ENCODE measurements at regions not wholly inside any gene's neighbourhood (a gene's known extent, or its start where the extent isn't known, plus 50 kb on each side); places are given as distances from the start of the nearest gene placed in this dataset.

DNA sequence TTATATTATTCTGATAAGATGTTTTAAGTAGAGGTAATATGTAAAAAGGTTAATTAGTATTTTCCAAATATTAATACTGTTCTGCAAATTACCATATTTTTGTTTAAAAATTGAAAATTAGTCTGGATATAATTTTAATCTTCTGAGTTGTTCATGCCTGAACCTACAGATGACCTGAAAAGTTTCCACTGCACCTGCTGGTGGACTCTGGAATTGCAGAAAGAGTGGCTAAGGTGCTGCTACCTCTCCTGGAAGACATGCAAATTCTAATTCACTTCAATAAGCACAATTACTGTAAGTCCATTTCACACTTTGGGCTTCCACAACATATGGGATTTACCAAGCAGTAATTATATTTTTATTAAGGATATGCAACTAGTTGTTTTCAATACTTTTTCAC, 77.7 kb upstream of the OLIG3 start (continued):
- TF ChIP-seq, protein P1, sequence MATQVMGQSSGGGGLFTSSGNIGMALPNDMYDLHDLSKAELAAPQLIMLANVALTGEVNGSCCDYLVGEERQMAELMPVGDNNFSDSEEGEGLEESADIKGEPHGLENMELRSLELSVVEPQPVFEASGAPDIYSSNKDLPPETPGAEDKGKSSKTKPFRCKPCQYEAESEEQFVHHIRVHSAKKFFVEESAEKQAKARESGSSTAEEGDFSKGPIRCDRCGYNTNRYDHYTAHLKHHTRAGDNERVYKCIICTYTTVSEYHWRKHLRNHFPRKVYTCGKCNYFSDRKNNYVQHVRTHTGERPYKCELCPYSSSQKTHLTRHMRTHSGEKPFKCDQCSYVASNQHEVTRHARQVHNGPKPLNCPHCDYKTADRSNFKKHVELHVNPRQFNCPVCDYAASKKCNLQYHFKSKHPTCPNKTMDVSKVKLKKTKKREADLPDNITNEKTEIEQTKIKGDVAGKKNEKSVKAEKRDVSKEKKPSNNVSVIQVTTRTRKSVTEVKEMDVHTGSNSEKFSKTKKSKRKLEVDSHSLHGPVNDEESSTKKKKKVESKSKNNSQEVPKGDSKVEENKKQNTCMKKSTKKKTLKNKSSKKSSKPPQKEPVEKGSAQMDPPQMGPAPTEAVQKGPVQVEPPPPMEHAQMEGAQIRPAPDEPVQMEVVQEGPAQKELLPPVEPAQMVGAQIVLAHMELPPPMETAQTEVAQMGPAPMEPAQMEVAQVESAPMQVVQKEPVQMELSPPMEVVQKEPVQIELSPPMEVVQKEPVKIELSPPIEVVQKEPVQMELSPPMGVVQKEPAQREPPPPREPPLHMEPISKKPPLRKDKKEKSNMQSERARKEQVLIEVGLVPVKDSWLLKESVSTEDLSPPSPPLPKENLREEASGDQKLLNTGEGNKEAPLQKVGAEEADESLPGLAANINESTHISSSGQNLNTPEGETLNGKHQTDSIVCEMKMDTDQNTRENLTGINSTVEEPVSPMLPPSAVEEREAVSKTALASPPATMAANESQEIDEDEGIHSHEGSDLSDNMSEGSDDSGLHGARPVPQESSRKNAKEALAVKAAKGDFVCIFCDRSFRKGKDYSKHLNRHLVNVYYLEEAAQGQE (IDR thresholded peaks at IDR 0.05), result no peak
- TF ChIP-seq, protein P2, sequence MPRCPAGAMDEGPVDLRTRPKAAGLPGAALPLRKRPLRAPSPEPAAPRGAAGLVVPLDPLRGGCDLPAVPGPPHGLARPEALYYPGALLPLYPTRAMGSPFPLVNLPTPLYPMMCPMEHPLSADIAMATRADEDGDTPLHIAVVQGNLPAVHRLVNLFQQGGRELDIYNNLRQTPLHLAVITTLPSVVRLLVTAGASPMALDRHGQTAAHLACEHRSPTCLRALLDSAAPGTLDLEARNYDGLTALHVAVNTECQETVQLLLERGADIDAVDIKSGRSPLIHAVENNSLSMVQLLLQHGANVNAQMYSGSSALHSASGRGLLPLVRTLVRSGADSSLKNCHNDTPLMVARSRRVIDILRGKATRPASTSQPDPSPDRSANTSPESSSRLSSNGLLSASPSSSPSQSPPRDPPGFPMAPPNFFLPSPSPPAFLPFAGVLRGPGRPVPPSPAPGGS (IDR thresholded peaks at IDR 0.05), result no peak
- no peak for TF ChIP-seq CBX2 (IDR thresholded peaks at IDR 0.05; ENCODE audit: borderline replicate concordance, low read depth)

DNA sequence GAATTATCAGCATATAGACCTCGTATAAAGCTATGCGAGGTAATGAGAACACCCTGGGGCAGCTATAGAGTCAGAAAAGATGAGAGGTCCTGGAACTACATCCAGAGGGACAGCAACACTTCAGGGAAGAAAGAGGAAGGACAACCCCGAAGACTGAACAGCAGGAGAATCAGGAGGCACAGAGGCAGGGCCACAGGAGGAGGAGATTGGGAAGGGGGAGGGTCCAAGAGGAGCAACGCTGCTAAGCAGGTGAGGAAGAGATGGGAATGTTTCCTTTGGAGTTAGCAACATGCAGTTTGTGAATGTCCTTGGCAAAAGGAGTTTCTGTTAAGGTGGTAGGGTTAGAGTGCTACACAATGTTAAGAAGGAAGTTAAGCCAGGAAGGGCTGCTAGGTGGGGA, 79.5 kb upstream of the OLIG3 start:
- WGBS (ENCODE audit: missing lambda C conversion rate), result 14% methylated on average over 4 of the region's 4 CpGs

DNA sequence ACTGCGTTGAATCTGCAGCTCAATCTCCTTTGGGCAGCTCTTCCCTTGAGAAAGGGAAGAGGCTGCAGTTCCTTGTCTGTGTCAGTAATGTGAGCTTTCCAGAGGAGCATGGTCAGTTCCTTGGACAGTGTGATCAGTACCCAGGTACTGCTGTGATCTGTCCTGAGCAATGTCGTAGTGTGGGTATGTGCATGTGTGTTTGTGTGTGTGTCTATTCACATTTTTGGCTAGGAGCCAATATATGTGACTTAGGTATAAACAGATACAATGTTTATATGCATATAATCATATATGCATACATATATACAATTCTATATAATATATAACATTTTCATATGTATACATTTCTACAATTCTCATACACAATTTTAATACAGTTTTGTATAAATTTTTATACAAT, 85.4 kb upstream of the OLIG3 start:
- WGBS (ENCODE audit: missing lambda C conversion rate), result 0% methylated on average over 2 of the region's 2 CpGs
- no peak overlapping the region for H3K4me2 ChIP-seq
- ChIA-PET CTCF (no interaction called here), POLR2A (no interaction called here)
- no peak for DNase-seq (ENCODE audit: low read depth in 1 of 2, low spot score in 1 of 2)
- TF ChIP-seq FOSL2 (IDR thresholded peaks at IDR 0.05) (no peak), FOSL2 (CRISPR knock-in tag; IDR thresholded peaks at IDR 0.05) (no peak), RARB (CRISPR knock-in tag; IDR thresholded peaks at IDR 0.05) (no peak), HOXB5 (CRISPR knock-in tag; IDR thresholded peaks at IDR 0.05) (no peak), MYC (IDR thresholded peaks at IDR 0.05; ENCODE audit: borderline replicate concordance, low read length) (no peak), JUNB (IDR thresholded peaks at IDR 0.05) (no peak), ZNF302 (CRISPR knock-in tag; IDR thresholded peaks at IDR 0.05) (no peak), ZSCAN20 (CRISPR knock-in tag; IDR thresholded peaks at IDR 0.05) (no peak)
- TF ChIP-seq, protein P3, sequence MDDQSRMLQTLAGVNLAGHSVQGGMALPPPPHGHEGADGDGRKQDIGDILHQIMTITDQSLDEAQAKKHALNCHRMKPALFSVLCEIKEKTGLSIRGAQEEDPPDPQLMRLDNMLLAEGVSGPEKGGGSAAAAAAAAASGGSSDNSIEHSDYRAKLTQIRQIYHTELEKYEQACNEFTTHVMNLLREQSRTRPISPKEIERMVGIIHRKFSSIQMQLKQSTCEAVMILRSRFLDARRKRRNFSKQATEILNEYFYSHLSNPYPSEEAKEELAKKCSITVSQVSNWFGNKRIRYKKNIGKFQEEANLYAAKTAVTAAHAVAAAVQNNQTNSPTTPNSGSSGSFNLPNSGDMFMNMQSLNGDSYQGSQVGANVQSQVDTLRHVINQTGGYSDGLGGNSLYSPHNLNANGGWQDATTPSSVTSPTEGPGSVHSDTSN (IDR thresholded peaks at IDR 0.05), result no peak
- ATAC-seq, result no peak
- no peak overlapping the region for H3K4me3 ChIP-seq
- no peaks in the 10 kb centered on the region for H3K9me3 ChIP-seq
- no peak for FAIRE-seq
- H3K27ac ChIP-seq, result no peak overlapping the region
- H3K4me1 ChIP-seq, result no peaks in the 10 kb centered on the region

More for the DNA sequence above, 79.5 kb upstream of the OLIG3 start:
- H3K27ac ChIP-seq, result no peak overlapping the region
- ChIA-PET POLR2A (no interaction called here), CTCF (interaction anchor here (1.2 to 1.5 kb wide), 2 partner anchors 15 to 16 kb away, joined by 3 read pairs; no protein-coding TSS in a partner anchor)
- ATAC-seq (no peak), DNase-seq (ENCODE audit: low read depth in 1 of 2, low spot score in 1 of 2) (no peak), FAIRE-seq (no peak)
- H3K9me3 ChIP-seq, result no peaks in the 10 kb centered on the region
- no peak for TF ChIP-seq TP53 (CRISPR knock-in tag; IDR thresholded peaks at IDR 0.05)
- no peaks in the 10 kb centered on the region for H3K4me1 ChIP-seq
- no peak overlapping the region for H3K4me3 ChIP-seq
- H3K4me2 ChIP-seq, result no peak overlapping the region

DNA sequence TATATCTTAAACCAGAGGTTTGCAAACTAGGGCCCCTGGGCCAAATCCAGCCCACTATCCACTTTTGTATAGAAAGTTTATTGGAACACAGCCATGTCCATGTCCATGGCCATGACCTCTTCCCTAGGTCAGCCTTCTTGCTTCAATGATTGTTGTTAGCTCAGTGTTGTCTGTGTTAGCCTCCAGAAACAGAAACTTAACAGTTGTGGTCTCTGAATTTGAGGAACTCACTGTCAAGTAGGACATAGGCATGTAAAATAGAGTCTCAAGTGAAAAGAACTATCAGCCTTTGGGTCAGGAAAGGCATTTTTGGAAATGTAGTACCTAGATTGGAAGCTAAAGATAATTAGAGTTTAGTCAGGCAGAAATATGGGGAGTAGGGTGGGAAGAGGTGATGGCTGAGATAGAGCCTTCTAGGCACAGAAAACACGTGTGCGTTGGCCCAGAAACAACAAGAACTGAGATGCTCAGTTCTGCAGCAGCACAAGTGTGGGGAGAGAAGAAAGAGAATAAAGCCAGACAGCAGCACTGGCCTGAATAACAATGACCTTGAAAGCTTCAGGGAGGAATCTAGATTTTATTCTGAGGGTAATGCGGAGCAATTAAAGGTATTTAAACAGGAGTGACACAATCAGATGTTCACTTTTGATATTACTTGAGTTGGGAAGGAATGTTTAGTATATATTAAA, 87.0 kb upstream of the OLIG3 start:
- Histone ChIP-seq H3K4me3 (no peak overlapping the region), H3K4me2 (no peak overlapping the region), H3K9me3 (no peaks in the 10 kb centered on the region), H3K4me1 (no peaks in the 10 kb centered on the region), H3K27ac (no peak overlapping the region)
- DNase-seq (ENCODE audit: low read depth in 1 of 2, low spot score in 1 of 2) (no peak), ATAC-seq (no peak), FAIRE-seq (no peak)
- CTCF ChIA-PET, result interaction anchor here (0.6 to 1.5 kb wide), 3 partner anchors 11 to 487 kb away, joined by 3 read pairs; no protein-coding TSS in a partner anchor
- POLR2A ChIA-PET, result no interaction called here
- WGBS (ENCODE audit: missing lambda C conversion rate), result 44% methylated on average over 3 of the region's 3 CpGs
- no peak for TF ChIP-seq RAD21 (conservative IDR thresholded peaks at IDR 0.05 in 1 of 2, IDR thresholded peaks at IDR 0.05 in 1 of 2)
- no peak for TF ChIP-seq ZFP36 (IDR thresholded peaks at IDR 0.05; ENCODE audit: borderline replicate concordance, partially characterized antibody)
- TF ChIP-seq, protein P1 (IDR thresholded peaks at IDR 0.05), result no peak
- TF ChIP-seq, protein P4, sequence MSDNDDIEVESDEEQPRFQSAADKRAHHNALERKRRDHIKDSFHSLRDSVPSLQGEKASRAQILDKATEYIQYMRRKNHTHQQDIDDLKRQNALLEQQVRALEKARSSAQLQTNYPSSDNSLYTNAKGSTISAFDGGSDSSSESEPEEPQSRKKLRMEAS (IDR thresholded peaks at IDR 0.05), result no peak
- TF ChIP-seq KDM5A (IDR thresholded peaks at IDR 0.05), result no peak
- no peak for TF ChIP-seq TFCP2L1 (CRISPR knock-in tag; IDR thresholded peaks at IDR 0.05)
- no peak for TF ChIP-seq GATA3 (IDR thresholded peaks at IDR 0.05; ENCODE audit: borderline replicate concordance)
- no peak for TF ChIP-seq HDAC2 (IDR thresholded peaks at IDR 0.05)
- TF ChIP-seq ZSCAN20 (CRISPR knock-in tag; IDR thresholded peaks at IDR 0.05), result no peak
- TF ChIP-seq FOXS1 (CRISPR knock-in tag; IDR thresholded peaks at IDR 0.05), result no peak
- TF ChIP-seq CEBPB (IDR thresholded peaks at IDR 0.05), result no peak

All from A549 (cell line).